Stimulated activated CD4-positive, alpha-beta T cell treated with anti-CD3 and anti-CD28 coated beads, Interleukin-12 subunit alpha, Interleukin-12 subunit beta, amount 100 ng/mL, for 48 hours (primary cell): ENCODE measurements at regions not wholly inside any gene's neighbourhood (a gene's known extent, or its start where the extent isn't known, plus 50 kb on each side); places are given as distances from the start of the nearest gene placed in this dataset.

ENCODE experiments used
- DNase-seq, 3 donors: peaks; one replicate each; pipeline ENCODE4 v3.0.0-alpha.2; 2020; ENCODE audit warnings: low read depth in 2 of 3, low spot score in 1 of 3

DNA sequence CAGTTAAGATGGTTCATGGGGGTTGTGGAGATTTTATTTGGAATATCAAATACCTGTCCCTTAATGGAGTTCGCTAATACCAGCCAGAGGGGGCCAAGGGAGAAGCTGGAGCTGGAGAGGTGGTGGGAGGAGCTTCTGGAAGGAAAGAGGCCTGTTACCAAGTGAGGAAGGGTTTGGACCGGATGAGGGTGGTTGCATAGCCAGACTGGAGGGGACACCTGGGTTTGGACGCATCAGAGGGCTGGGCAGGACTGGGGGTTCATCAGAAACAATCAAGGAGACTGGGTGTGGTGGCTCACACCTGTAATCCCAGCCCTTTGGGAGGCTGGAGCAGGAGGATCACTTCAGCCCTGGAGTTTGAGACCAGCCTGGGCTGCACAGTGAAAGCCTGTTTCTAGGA lies 111.8 kb upstream of the IER5L start:
- DNase-seq = no peak

DNA sequence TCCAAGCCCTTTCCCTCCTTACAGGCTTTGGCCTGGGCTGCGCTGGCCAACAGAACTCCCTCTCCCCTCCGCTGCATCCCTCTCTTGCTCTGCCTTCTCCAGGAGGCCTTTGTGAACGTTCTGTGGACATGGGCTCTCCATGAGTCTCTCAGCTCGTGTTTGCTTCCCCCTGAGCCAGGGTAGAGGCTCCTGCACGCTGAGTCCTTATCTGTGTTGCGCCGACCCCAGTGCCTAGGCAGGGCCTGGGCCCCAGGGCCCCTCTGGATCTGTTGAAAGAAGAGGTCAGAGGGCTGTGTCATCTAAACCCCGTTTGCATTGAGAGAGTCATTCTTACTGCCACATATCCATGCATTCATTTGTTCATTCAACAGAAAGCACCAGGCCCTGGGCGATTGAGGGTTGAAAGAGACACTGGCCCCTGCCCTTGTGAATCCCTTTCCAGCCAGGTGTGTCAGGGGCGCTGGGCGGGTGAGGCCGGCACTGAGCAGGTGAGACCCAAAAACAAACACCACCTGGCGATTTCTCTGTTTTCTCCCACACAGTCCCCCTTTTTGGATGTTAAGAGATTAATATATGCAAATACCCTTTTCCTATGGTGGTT lies 111.2 kb upstream of the IER5L start:
- DNase-seq = no peak

DNA sequence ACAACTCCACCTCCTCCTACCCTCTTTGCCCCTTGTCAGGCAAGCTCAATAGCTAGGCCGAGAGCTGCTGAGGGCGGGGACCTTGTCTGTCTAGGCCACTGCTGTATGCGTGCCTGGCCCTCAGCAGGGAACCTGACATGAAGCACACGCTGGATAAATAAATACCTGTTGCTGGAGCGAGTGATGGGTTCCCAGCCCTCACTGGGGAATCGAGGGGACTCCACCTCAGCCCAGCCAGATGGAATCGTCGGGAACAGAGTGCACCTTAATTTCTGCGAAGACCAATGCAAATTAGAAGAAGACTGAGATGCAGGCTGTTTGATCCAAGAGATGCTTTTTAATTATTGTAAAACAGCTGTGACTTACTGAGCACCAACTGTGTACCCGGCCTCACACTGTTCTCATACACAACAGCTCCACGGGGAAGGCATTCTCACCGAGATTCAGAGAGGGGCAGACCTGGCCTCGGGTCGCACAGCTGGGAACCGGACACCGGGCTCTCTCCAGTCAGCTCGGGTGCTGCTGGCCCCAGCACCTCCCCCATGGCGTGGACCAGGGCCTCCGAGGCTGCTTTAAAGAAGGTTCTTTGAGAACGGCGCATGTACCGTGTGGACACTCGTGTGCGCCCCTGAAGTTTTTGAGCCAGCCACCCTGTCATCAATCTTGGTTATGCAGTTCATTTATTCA lies 109.7 kb upstream of the IER5L start:
- DNase-seq = no peak

DNA sequence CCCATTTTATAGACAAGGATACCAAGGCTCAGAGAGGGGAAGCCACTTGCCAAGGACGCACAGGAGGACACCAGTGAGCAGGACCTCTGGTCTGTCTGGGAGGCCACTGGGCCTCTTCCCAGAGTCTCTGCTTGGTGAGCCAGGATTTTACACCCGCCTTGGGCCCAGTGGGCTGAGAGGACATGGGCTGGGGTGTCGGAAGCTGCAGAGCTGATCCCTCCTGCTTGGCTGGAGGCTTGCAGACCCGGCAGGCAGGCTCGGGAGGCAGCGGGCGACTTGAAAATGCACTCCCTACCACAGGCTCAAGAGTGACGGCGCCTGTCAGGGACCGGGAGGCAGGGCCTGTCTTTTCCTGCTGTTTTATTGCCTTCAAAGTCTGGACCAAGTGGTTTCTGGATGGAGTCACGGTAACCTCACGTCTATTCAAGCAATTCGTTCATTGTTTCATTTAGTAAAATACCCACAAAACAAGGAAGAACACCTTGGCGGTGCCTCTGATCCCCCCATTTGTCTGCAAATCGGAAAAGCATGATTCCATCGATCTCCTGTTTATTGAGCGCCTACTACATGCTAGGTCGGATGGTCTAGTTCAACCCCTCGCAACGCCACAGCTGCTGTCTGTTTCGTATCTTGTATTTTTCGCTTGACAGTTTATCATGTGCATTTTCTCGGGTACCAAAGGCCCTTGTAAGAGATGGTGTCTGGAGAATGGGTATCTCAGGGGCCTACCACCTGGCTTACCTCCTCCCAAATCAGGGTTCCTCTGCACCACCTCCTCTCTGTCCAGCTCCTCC lies 108.1 kb upstream of the IER5L start:
- DNase-seq = no peak

DNA sequence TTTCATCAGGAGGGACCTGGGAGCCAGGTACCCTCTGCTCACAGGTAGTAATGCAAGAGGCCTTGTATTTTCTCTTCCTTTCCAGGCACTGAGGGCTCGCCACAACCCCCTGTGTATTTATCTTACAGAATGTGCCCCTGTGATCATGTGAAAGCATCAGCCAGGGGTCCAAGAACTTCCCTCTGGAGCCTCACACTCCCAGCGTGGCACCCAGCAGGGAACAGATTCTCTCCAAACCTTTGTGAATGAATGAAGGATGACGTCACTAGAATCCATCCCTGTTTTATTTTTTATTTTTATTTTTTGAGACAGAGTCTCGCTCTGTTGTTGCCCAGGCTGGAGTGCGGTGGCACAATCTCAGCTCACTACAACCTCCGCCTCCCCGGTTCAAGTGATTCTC lies 107.3 kb upstream of the IER5L start:
- no peak for DNase-seq

DNA sequence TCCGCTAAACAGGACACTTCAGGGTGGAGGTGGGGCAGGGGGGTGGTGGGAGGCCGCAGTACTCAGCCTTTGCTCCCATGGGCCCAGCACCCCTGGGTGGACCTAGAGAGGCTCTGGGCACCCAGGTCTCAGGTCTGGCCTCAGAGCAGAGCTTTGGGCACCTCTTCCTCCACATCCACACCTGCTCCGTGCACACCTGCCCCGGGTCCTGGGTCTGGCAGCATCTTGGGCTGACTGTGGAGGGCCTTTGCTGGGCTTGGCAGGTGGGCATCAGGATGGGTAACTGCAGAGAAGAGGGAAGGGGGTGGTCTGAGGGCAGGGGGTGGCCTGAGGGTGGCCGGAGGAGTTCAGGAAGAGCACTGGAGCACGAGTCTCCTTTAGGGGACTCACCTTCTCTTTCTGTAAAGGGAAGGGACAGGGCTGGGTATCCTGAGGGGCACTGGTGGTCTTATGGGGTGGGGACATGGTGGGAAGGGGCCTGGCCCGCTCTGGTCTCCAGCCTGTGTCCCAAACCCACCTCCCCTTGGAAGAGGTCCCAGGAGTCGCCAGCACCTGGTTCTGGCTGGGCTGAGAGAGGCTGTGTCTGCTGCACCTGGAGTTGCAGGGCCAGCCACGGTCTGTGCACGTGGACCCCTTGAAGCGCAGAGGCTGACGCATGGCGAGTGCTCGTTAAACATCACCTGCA lies 106.7 kb upstream of the IER5L start:
- no peak for DNase-seq

DNA sequence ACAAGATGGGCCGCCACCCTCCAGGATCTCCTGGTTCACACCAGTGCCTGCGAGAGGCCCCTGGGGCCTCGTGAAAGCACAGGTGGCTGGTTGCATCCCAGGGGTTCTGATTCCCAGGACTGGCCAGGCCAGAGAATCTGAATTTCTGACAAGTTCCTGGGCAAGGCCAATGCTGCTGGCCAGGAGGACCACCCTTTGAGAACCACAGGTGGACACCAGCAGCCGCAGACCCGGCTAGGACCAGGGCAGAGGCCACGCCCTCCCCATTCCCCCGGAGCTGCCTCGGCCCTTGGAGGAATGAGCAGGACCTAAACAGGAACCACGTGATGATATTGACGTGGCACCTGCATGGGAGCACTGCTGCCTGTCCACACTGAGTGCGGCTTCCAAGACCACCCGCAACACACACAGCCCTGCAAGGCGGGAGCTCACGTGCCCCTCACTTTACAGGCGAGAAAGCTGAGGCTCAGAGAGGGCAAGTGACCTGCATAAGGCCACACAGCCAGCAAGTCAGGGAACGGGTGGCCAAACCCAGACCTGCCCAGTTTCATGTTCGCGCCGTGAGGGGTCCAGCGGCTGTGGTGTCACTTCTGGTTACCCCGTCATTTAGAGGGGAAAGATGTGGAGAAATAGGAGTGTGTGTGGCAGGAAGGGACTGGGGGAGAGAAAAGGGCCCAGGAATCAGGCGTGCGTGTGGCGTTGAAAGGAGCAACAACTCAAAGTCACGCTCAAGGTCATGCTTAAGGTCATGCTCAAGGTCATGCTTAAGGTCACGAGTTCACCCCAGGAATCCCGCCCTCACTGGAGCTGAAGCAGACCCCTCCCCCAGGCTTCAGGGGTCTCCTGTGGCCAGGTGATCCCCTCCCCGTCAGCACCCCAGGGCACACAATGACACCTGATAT lies 105.9 kb upstream of the IER5L start:
- DNase-seq = no peak

DNA sequence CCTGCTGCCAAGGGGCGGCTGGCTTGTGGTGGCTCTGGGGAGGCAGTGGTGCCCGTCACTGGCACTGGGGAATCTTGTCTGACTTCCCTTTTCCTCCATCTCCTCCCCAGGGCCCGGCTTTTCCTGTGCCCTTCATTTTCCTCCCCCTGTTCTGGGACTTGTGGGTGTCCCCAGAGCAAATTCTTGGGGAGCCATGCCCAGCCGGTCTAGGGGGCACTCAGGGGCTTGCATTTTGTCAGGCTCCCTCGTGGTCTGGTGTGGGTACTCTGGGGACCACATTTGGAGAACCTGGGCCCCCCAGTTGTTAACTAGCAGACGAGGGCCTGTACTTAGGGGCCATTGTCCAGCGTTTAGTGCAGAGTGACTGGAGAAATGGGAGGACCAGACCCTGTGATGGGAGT lies 105.2 kb upstream of the IER5L start:
- no peak for DNase-seq

DNA sequence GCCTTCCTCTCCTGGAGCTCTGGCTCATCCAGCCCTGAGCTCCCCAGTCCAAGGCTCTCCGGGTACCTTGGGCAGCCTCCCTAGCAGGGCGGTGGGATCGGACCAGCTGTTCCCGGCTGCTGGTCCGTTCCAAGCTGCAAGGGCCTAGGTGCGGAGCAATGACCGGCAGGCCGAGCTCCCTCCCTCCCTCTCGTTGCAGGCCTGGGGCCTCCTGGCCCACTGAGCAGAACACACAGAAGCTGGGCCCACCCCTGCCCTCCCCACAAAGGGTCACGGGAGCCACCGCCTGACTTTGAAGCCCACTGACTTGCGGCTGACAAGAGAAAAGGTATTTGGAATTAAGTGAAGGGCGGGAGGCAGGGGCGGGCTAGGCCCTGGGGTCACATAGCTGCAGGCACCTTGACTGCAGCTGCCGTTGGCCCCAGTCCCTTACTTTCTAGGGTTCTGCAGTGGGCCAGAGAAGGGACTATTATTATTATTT lies 104.7 kb upstream of the IER5L start:
- DNase-seq = no peak

DNA sequence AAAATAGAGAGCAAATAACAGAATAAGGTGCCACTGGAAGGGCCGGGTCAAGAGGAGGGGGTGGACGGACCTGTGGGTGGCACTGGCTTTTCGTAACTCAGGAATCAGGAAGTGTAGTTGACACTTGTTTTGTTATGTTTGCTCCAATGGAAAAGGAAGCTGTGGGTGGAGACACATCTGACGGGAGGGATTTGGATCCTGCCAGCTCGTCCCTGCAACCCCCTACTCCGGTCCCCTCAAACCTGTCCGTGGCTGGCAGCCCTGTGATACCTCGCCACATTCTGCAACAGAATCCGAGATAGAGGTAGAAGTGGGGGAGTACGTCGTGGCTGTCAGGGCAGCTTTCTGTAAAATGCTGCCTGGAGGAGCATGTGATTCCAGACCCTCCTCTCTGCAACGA lies 104.2 kb upstream of the IER5L start:
- DNase-seq = no peak

DNA sequence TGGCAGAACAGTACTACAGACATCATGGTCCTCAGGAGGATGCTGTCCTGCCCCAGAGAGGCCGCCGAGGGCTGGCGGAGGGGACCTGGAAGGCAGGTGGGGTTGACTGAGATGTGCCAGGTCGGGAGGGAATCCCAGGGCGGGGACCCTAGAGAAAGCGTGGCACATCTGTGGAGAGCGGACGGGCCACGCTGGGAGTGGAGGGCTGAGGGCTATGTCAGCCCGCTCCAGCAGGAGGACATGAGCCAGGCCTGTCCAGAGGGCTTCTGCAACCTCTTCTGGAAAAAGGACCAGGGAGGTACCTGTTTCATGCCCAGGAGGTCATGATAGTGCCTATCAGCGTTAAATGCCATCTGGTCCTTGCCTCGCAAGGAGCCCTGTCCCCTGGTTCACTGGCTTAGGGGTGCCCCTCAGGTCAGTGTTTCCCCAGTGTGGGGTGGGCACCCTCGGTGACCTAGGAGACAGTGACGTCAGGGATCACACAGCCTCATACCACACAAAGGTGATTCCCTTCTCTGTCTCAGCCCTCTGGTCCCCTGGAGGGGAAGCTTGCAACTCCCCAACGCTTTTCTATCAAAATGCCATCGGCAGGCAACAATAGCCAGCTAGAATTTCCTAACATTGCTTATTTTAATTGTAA lies 103.6 kb upstream of the IER5L start:
- DNase-seq = no peak

DNA sequence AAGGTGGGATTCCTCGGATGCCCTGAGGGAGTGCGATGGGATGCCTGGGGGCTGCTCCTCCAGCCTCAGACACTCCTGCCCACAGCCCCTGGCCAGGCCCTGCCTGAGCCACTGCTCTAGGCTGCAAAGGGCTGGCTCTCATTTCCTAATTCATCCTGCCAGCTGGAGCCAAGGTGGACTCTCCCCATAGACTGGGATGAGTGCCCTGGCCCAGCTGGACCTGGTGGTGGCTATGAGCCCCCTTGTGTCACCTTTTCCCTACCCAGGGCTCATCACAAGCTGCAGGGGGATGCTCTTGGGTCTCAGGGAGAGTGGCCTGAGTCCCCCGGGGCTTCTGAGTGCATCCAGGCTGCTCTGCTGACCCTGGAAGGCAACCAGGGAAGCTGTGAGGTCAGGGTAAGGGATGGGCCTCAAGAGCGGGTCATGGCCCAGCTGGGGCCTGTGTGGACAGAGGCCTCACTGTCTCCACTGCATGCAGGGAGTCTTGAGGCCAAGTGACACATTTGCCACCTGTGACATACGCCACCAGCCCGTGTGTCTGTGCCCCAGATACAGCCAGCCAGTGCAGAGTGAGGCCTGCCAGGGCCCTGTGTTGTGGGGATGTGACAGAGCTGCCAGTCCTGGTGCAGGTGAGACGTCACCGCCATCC lies 102.7 kb upstream of the IER5L start:
- no peak for DNase-seq

DNA sequence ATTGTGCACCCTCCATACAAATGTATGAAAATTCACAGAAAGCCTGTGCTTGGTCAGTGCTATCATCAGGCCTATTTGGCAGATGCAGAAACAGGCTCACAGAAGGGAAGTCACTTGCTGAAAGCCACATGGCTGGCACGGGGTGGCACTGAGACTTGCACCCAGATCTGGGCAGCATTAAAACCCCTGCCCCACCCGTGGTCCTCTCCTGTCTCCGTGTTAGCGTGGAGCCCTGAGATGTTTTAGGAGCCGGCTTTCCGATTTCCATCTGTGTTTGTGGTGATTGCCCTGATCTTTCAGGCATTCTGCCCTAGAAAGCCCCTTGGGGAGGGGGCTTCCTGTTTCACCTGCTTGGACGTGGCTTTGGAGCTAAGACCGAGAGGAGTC lies 102.2 kb upstream of the IER5L start:
- no peak for DNase-seq

DNA sequence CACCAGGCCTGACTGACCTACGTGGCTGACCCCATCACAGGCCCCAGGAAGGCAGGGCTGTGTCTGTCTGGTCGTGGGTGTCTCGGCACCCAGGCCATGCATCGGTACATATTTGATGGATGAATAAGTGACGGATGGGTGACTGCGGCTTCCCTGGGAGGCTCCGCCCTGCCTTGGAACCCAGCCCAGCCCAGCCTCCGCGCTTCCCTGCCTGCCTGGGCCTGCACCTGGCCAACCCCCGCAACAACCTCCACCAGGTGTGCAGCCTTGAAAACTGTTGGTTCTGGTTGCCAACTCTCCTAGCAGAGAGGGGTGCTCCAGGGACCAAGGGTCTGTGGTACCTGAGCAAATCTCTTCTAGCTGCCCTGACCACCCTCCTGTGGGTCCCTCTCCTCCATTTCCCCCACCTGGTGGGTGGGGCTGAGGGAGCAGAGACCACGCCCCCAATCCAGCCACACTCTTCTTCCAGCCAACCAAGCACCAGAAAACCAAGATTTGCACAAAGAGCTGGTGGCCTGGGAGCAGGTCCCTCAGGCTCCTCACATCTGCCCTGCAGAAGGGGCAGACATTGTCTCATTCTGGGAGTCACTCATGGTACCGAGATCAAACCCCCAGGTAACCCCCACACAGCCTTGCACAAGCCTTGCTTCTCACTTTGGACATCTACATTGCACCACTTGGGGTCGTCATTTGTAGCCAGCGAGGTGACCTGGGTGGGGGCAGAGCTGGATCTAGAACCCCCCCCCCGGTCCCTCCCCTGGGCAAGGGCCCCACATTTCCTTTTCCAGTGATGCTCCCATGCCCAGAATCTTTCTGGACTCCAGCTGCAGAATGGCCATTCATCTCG lies 100.6 kb upstream of the IER5L start:
- no peak for DNase-seq

DNA sequence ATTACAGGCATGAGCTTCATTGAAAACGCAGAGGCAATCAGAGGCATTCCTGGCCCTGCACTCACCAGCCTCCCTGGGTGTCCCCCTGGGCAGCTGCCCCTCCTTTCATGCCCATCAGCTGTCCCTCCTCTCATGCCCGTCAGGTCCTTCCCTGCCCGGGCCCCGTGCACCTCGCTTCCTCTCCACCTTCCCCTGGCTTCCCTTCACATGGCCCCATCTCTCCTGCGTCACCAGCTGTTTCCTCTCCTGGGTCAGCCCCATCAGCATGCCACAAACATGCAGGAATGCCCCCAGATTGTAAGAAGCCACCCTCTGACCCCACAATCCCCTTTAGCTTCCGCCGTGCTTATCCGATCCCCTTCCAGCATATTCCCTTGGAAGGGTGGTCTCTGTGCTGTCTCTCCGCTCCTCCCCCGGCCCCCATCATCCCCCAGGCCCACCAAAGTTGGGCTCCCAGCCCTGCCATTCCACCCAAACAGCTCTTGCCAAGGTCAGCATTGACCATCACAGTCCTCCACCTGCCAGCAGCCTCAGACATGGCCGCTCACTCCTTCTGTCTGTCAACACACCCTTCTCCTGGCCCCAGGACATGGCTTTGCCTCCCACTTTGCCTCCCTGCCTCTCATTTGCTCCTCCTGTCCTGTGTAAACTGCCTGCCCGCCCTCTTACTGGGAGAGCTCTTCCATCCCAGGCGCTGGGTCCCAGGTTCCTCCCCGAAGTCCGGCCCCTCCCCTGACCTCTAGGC lies 98.6 kb upstream of the IER5L start:
- DNase-seq = no peak

DNA sequence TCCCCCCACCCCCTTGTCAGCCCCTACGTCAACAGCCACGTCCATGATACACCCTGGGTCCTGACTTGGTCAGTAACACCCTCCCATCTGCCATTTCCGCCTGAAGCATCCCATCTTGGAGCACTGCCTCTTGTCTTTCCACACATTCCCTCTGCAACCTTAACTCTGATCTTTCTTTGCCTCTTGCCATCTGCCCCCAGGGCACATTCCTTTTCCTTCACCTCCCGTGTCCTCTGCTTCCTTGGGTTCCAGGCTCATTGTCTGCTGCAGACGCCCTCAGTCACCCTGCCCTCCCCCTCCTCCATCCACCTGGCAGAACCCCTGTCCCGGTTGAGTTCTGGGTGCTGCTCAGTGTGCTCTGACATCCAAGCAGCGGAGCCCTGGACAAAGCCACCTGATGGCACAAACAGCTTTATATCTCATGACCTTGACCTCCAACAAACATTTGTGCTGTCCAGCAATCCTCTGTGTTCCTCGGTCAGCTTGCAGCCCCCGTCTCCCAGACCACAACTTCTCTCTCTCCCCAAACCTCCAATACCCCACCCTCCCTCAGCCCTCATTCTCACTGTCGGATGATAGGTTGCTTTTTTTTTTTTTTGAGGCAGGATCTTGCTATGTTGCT lies 97.7 kb upstream of the IER5L start:
- no peak for DNase-seq

DNA sequence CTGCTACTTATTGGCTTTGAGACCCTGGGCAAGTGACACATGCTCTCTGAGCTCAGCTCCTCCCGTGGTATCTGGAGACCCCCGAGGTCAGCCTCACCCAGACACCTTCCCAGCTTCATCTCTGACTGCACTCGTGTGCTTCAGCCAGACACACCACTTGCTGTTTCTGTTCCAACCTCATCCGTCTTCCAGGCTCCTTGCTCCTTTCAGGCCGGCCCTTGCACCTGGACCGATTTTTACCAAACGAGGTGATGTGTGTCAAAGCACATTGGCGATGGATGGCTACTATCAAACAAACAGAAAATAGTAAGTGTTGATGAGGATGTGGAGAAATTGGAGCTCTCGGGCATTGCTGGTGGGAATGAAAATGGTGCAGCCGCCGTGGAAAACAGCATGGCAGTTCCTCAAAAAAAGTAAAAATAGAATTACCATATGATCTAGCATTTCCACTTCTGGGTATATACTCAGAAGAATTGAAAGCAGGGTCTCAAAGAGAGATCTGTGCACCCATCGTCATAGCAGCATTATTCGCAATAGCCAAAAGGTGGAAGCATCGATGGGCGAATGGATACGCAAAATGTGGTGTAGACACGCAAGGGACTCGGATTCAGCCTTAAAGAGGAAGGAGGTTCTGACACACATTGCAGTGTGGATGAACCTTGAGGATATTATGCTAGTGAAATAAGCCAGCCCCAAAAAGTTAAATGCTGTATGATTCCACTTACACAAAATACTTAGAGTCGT lies 96.1 kb upstream of the IER5L start:
- no peak for DNase-seq
